Left colon (tissue), 2 donors: ENCODE measurements at regions not wholly inside any gene's neighbourhood (a gene's known extent, or its start where the extent isn't known, plus 50 kb on each side); places are given as distances from the start of the nearest gene placed in this dataset.
"Not testable (repeated sequence)": the region's sequence is repeated elsewhere in the genome, so short reads cannot be mapped to it uniquely, and the experiment has no call there.

ENCODE experiments used
- ATAC-seq: fragments of 200-7000 bp; cut with Tn5 transposase; one replicate; pipeline ENCODE4 v1.9.1; 2020; ENCODE audit warnings: mild to moderate bottlenecking, moderate library complexity
- DNase-seq, 2 donors: peaks; one replicate each; pipeline ENCODE4 v3.0.0-alpha.2; 2020
- intact Hi-C, 2 donors: fragments of 100-400 bp; cut with DNase I in 1 of 2; cut with micrococcal nuclease in 1 of 2; formaldehyde crosslinking; loops; one replicate each; pipeline versions ENCODE4 v1.11.2 to v1.14.0; 2022; cut with DNase I, micrococcal nuclease
- donor health status: DM: no; HTN: no; CAD: no.
- donor health status: DM: yes; HTN: yes; CAD: no.

DNA sequence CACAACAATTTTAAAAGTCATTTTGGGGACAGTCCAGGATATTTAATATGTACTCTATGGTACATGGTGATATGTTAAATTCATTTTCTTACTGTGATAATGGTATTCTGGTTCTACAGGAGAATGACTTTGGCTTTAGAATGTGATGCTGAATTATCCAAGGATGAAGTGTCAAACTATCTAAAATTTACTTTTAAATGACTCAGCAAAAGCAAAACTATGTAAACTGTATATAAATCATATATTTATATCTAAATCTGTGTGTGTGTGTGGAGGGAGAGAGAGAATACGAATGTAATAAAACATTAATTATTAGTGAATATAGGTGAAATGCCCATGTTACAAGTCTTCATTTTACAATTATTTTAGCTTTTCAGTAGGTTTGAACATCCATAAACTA is 733.8 kb upstream of the CA10 start:
- ATAC-seq: no peak
- intact Hi-C loops: no loop called here
- DNase-seq: no peak

DNA sequence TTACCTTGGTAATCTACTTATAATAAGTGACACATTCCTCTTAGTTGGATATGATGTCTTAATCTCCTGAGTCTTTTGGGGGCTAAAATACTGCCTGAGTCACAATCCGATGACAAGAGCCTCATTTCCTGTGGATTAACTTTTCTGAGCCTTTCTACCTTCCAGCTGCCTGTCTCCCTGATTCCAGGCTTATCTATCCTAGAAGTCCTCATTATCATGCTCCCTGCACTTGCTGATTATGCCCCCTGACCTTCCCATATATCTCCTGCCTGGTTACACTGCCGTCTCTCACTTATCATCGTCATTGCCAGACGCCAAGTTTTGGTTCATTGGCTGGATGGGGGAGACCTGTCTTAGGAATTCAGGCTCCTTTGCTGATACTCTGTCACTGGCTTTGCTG is 727.4 kb upstream of the CA10 start:
- ATAC-seq: no peak
- intact Hi-C loops: no loop called here

DNA sequence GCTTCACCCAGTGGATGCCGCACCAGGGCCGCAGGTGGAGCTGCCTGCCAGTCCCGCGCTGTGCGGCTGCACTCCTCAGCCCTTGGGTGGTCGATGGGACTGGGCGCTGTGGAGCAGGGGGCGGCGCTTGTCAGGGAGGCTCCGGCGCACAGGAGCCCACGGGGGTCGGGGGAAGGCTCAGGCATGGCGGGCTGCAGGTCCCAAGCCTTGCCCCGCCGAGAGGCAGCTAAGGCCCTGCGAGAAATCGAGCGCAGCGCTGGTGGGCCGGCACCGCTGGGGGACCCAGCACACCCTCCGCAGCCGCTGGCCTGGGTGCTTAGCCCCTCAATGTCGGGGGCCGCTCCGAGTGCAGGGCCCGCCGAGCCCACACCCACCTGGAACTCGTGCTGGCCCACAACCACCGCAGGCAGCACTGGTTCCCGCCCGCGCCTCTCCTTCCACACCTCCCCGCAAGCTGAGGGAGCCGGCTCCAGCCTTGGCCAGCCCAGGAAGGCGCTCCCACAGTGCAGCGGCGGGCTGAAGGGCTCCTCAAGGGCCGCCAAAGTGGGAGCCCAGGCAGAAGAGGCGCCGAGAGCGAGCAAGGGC is 725.5 kb upstream of the CA10 start:
- ATAC-seq, DNase-seq, intact Hi-C loops: not testable (repeated sequence)

More for the DNA sequence above, 727.4 kb upstream of the CA10 start:
- DNase-seq: no peak

- ATAC-seq, DNase-seq, intact Hi-C loops: not testable (repeated sequence)
Measured at GRCh38 chr17:52846767-52847166, 688.3 kb upstream of the CA10 start.

DNA sequence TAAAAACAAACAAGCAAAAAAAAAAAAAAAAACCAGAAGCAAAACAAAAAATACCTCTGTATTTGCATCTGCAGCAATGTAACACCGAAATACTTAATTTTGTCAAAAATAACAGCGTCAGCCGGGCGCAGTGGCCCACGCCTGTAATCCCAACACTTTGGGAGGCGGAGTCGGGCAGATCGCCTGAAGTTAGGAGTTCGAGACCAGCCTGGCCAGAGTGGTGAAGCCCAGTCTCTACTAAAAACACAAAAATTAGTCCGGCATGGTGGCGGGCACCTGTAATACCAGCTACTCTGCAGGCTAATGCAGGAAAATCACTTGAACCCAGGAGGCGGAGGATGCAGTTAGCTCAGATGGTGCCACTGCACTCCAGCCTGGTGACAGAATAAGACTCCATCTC is 683.5 kb upstream of the CA10 start:
- ATAC-seq (no peak), DNase-seq (no peak)
- intact Hi-C loops: no loop called here

GRCh38 chr17:52837492-52837891 is 679.0 kb upstream of the CA10 start:
- ATAC-seq (no peak), DNase-seq (no peak)
- intact Hi-C loops: no loop called here

GRCh38 chr17:52831536-52831935 is 673.0 kb upstream of the CA10 start:
- intact Hi-C loops: no loop called here
- DNase-seq: no peak
- peak; percentile 88 for ATAC-seq

- ATAC-seq (no peak), DNase-seq (no peak)
- intact Hi-C loops: no loop called here
Measured at GRCh38 chr17:52828621-52829020, 670.1 kb upstream of the CA10 start.

- peak in 1 of 2 donors; percentile 38 for DNase-seq
- peak; percentile 78 for ATAC-seq
- intact Hi-C loops: no loop called here
Measured at GRCh38 chr17:52827526-52827925, 669.0 kb upstream of the CA10 start.

- peak; percentile 94 for ATAC-seq
Measured at GRCh38 chr17:52824542-52824941, 666.0 kb upstream of the CA10 start.

GRCh38 chr17:52823155-52823554 is 664.6 kb upstream of the CA10 start:
- ATAC-seq (no peak), DNase-seq (no peak)
- intact Hi-C loops: no loop called here

More at GRCh38 chr17:52824542-52824941, 666.0 kb upstream of the CA10 start:
- intact Hi-C loops: no loop called here
- DNase-seq: peak; percentile 74 to 85

- no peak for ATAC-seq
- intact Hi-C loops: no loop called here
- DNase-seq: no peak
Measured at GRCh38 chr17:52790359-52790955, 631.9 kb upstream of the CA10 start.

GRCh38 chr17:52789829-52790228 is 631.3 kb upstream of the CA10 start:
- DNase-seq: no peak
- no peak for ATAC-seq
- intact Hi-C loops: no loop called here

GRCh38 chr17:52776234-52776633 is 617.7 kb upstream of the CA10 start:
- DNase-seq (no peak), ATAC-seq (no peak)
- intact Hi-C loops: no loop called here

- DNase-seq (no peak), ATAC-seq (no peak)
- intact Hi-C loops: no loop called here
Measured at GRCh38 chr17:52762794-52763167, 604.3 kb upstream of the CA10 start.

DNA sequence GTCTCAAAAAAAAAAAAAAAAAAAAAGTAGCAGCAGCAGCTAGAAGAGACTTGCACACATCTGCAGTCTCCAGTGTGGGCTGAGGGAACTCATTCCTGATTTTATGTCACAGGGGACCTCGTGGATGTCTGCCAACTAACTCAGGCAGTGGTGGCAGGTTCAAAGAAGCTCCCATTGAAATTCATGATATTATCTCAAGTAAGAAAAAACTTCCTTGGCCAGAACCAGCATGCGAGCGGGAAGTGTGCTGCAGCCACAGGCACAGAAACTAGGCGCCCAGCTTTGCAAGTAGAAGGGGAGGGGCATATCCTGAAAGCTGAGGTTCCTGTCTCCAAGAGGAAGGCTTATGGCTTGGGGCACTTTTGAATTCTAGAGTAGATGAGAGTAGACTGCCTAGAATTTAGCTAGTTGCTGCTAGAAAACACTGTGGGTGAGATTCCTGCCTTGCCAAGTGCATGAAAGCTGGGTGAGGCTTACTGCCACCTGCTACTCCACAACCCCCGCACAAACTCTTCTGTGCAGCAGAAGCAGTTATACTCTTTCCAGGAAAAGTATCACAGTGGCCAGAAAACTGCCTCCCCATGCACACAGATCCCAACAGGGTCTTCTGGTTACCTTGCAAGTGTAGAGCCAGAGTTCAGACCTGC is 603.8 kb upstream of the CA10 start:
- ATAC-seq (no peak), DNase-seq (no peak)
- intact Hi-C loops: no loop called here

GRCh38 chr17:52759864-52760263 is 601.4 kb upstream of the CA10 start:
- DNase-seq (peak in 1 of 2 donors; percentile 28), ATAC-seq (peak; percentile 88)
- intact Hi-C loops: no loop called here

DNA sequence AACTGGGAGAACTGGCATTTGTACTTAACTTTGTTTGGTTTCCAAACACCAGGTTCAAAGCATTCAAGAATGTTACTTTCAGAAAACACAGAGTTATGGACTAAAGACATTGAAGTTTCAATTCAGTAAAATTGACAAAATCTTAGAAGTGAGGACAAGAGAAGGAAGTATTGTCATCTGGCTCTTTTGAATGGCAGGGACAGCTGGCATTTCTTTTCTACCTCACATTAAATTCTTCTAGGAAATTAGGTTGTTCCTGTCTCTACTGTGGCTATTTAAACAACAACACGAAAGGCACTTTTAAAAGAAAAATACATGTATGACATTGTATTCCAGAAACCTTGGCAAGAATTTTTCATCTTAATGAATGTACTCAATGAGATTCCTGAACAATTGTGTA is 600.0 kb upstream of the CA10 start:
- no peak for DNase-seq
- intact Hi-C loops: no loop called here
- ATAC-seq: no peak

GRCh38 chr17:52756746-52757145 is 598.2 kb upstream of the CA10 start:
- ATAC-seq (no peak), DNase-seq (no peak)
- intact Hi-C loops: no loop called here

- intact Hi-C loops: no loop called here
- DNase-seq (no peak), ATAC-seq (no peak)
Measured at GRCh38 chr17:52754838-52755237, 596.3 kb upstream of the CA10 start.

- intact Hi-C loops: no loop called here
- ATAC-seq: no peak
- DNase-seq: no peak
Measured at GRCh38 chr17:52751051-52751450, 592.5 kb upstream of the CA10 start.
